ENCODE measurements at regions not wholly inside any gene's neighbourhood (a gene's known extent, or its start where the extent isn't known, plus 50 kb on each side); places are given as distances from the start of the nearest gene placed in this dataset.

- Histone ChIP-seq H2AFZ (ENCODE audit: low read length) (no peak overlapping the region), H3K79me2 (ENCODE audit: insufficient read depth, low read length) (no peaks in the 10 kb centered on the region), H4K20me1 (ENCODE audit: insufficient read depth, low read length, poor library complexity, severe bottlenecking) (no peaks in the 10 kb centered on the region), H3K36me3 (ENCODE audit: insufficient read depth, low read length) (no peaks in the 10 kb centered on the region), H3K4me1 (ENCODE audit: insufficient read depth, low read length, poor library complexity, severe bottlenecking) (no peaks in the 10 kb centered on the region), H3K9ac (ENCODE audit: low read depth, low read length, poor library complexity, severe bottlenecking) (no peak overlapping the region), H3F3A (ENCODE audit: low read depth) (no peaks in the 10 kb centered on the region), H3K9me2 (replicated peaks; ENCODE audit: low read depth, low read length) (no peaks in the 10 kb centered on the region), H3K27me3 (ENCODE audit: insufficient read depth, low read length, poor library complexity, severe bottlenecking) (no peaks in the 10 kb centered on the region), H3K4me2 (ENCODE audit: low read depth, low read length, poor library complexity, severe bottlenecking) (no peak overlapping the region), H3K4me3 (ENCODE audit: low read length, poor library complexity, severe bottlenecking) (no peak overlapping the region), H3K9me3 (ENCODE audit: insufficient read depth, low read depth, low read length) (no peaks in the 10 kb centered on the region)
- TF ChIP-seq CTCF (conservative IDR thresholded peaks at IDR 0.05; ENCODE audit: low read length) (no peak), EZH2phosphoT487 (IDR thresholded peaks at IDR 0.05; ENCODE audit: borderline replicate concordance) (no peak)
Observed at GRCh38 chr4:60868232-60868960, 331.7 kb upstream of the ADGRL3 start.

GRCh38 chr4:60879135-60879701, 320.9 kb upstream of the ADGRL3 start:
- Histone ChIP-seq H3K27me3 (ENCODE audit: insufficient read depth, low read length, poor library complexity, severe bottlenecking) (no peaks in the 10 kb centered on the region), H2AFZ (ENCODE audit: low read length) (no peak overlapping the region), H3K9ac (ENCODE audit: low read depth, low read length, poor library complexity, severe bottlenecking) (no peak overlapping the region), H3K4me3 (ENCODE audit: low read length, poor library complexity, severe bottlenecking) (no peak overlapping the region), H4K20me1 (ENCODE audit: insufficient read depth, low read length, poor library complexity, severe bottlenecking) (no peaks in the 10 kb centered on the region), H3K4me1 (ENCODE audit: insufficient read depth, low read length, poor library complexity, severe bottlenecking) (no peaks in the 10 kb centered on the region), H3K9me3 (ENCODE audit: insufficient read depth, low read depth, low read length) (peaks cover 4% of the 10 kb centered on the region; the same call in 1 of the 2 replicates), H3K79me2 (ENCODE audit: insufficient read depth, low read length) (no peaks in the 10 kb centered on the region), H3K4me2 (ENCODE audit: low read depth, low read length, poor library complexity, severe bottlenecking) (no peak overlapping the region), H3K9me2 (replicated peaks; ENCODE audit: low read depth, low read length) (no peaks in the 10 kb centered on the region), H3F3A (ENCODE audit: low read depth) (no peaks in the 10 kb centered on the region), H3K36me3 (ENCODE audit: insufficient read depth, low read length) (no peaks in the 10 kb centered on the region)
- no peak for TF ChIP-seq CTCF (conservative IDR thresholded peaks at IDR 0.05; ENCODE audit: low read length)
- no peak for TF ChIP-seq EZH2phosphoT487 (IDR thresholded peaks at IDR 0.05; ENCODE audit: borderline replicate concordance)

GRCh38 chr4:60884587-60884986, 315.5 kb upstream of the ADGRL3 start:
- Histone ChIP-seq H3K9ac (ENCODE audit: low read depth, low read length, poor library complexity, severe bottlenecking) (no peak overlapping the region), H4K20me1 (ENCODE audit: insufficient read depth, low read length, poor library complexity, severe bottlenecking) (no peaks in the 10 kb centered on the region), H3K9me3 (ENCODE audit: insufficient read depth, low read depth, low read length) (no peaks in the 10 kb centered on the region), H3K4me3 (ENCODE audit: low read length, poor library complexity, severe bottlenecking) (no peak overlapping the region), H3K79me2 (ENCODE audit: insufficient read depth, low read length) (no peaks in the 10 kb centered on the region), H3K9me2 (replicated peaks; ENCODE audit: low read depth, low read length) (no peaks in the 10 kb centered on the region), H3F3A (ENCODE audit: low read depth) (no peaks in the 10 kb centered on the region), H3K4me1 (ENCODE audit: insufficient read depth, low read length, poor library complexity, severe bottlenecking) (no peaks in the 10 kb centered on the region), H3K4me2 (ENCODE audit: low read depth, low read length, poor library complexity, severe bottlenecking) (no peak overlapping the region), H2AFZ (ENCODE audit: low read length) (no peak overlapping the region), H3K27me3 (ENCODE audit: insufficient read depth, low read length, poor library complexity, severe bottlenecking) (no peaks in the 10 kb centered on the region), H3K36me3 (ENCODE audit: insufficient read depth, low read length) (no peaks in the 10 kb centered on the region)
- TF ChIP-seq CTCF (conservative IDR thresholded peaks at IDR 0.05; ENCODE audit: low read length) (no peak), EZH2phosphoT487 (IDR thresholded peaks at IDR 0.05; ENCODE audit: borderline replicate concordance) (no peak)
